T-helper 2 cell treated with Interferon-gamma antibody and Interleukin-4, amounts not matched to agents 100 ng/mL and 5 ng/mL, for 36 hours (primary cell): ENCODE measurements at regions not wholly inside any gene's neighbourhood (a gene's known extent, or its start where the extent isn't known, plus 50 kb on each side); places are given as distances from the start of the nearest gene placed in this dataset.

Experiments
- intact Hi-C: fragments of 100-400 bp; cut with micrococcal nuclease; formaldehyde crosslinking; loops from one replicate; pipeline ENCODE4 v1.15.1; 2023

DNA sequence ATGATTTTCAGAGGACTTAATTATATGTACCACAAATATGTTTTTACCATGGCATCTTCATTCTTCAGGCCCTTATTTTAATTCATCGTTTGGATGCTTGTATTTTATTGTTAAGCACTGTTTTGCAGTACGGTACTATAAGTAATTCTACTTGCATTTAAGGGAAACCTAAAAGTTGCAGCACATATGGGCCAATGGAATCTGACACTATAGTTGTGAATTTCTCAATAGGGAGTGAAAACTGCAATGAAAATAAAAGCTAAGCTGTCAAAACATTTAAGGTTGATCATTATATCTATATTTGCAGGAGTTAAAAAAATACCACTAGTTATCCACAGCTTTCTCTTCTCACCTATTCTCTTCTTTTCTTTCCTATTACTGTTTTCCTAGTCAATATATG lies 1071.8 kb downstream of the MAT2B start:
- intact Hi-C loops, result no loop called here

DNA sequence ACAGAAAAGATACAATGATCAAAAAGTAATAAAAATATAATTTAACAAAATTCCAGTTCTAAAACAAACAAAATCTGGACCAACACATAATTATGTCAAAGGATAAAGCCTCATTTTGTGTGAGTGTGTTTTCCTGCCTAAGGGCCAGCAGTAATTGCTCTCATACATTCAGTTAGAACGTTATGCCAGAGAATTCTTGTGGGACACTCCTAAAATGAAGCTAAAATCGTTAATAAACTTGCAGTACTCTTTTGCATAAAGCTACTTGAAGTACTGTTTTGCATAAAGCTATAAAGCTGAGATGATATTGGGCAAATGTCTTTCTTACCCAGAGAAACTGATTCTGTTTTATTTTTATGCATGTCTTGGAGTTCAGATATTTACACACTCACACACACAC lies 1072.3 kb downstream of the MAT2B start:
- intact Hi-C loops, result no loop called here

GRCh38 chr5:164578401-164578800 lies 1073.0 kb downstream of the MAT2B start:
- intact Hi-C loops, result no loop called here

DNA sequence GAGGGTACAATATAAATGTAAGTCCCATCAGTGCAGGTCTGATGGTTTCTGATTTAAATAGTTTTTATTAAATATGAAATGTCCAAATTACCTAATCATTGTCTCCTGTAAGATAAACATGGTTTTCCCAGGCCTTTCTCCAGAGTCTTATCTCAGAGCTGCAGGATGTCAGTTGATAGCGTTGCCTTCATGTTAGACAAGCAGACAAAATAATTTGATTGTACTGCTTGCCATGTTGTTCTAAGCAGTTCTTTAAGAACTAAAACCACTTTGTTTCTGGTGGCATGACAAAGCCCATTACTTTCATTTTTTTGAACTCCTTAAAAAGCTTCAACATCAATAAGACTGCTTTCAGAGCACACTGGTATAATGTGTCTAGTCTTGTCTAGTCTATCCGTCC lies 1073.5 kb downstream of the MAT2B start:
- intact Hi-C loops, result no loop called here

GRCh38 chr5:164580155-164580554 lies 1074.7 kb downstream of the MAT2B start:
- intact Hi-C loops, result no loop called here

- intact Hi-C loops, result no loop called here
Observed at GRCh38 chr5:164581889-164582288, 1076.5 kb downstream of the MAT2B start.

- intact Hi-C loops, result no loop called here
Observed at GRCh38 chr5:164593982-164594381, 1088.6 kb downstream of the MAT2B start.

GRCh38 chr5:164597293-164597900 lies 1092.0 kb downstream of the MAT2B start:
- intact Hi-C loops, result no loop called here

GRCh38 chr5:164600274-164600673 lies 1094.9 kb downstream of the MAT2B start:
- intact Hi-C loops, result no loop called here

DNA sequence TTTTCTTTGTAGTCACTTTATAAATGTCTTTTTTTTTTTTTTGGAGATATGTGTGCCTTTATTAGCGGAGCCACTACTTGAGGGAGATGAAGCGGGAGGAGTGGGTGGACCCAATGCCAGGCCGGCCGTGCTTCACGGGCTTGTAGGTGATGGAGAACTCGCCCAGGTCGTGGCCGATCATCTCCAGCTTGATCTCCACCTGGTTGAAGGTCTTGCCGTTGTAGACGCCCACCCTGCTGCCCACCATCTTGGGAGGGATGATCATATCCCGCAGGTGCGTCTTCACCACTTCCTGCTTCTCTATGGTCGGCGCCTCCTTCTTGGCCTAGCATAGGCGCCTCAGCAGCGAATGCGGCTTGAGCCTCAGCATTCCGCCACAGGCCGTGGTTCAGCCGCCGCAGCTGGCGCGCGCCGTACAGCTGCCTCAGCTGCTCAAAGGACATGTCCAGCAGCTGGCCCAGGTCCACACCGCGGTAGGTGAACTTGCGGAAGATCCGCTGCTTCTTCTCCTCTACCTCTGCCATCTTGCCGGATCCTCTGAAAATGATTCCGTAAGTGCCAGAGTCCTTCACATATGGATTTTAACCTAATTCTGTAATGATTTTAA lies 1095.6 kb downstream of the MAT2B start:
- intact Hi-C loops, result no loop called here

- intact Hi-C loops, result no loop called here
Observed at GRCh38 chr5:164608507-164608906, 1103.1 kb downstream of the MAT2B start.

GRCh38 chr5:164610374-164610773 lies 1105.0 kb downstream of the MAT2B start:
- intact Hi-C loops, result no loop called here

DNA sequence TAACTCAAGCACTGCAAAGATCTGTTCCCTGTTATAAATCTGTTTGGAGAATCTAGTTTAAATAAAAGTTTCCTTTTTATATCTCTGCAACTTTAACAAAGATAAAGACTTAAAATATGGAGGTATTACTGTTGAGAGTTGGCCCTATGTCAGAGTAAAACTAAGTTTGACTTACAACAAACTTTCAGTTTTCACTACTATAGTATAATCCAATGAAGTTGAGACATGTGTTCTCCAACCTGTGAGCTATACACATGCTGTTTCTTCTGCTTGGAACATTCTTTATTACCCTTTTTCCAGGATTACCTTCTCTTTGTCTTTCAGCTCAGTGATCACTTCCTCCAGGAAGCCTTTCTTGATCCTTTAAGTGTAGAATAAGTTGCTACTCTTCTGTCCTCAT lies 1109.3 kb downstream of the MAT2B start:
- intact Hi-C loops, result no loop called here

- intact Hi-C loops, result no loop called here
Observed at GRCh38 chr5:164617290-164617689, 1111.9 kb downstream of the MAT2B start.

DNA sequence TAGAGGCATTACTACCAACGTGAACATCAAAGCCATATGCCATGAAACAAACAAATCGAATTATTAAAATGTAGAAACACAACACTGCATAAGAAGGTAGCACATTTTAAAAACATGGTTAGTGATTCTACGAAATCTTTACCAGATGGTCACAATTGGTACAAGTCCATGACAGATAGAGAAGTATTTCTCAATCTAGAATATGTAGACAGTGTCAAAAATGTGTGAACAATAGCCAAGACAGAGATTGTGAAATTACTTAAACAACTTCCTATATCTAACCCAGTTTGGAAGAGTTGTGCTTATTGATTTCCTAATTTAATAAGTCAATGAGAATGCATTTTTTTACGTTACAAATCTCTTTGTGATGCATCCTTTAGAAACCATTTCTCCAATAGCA lies 1121.6 kb downstream of the MAT2B start:
- intact Hi-C loops, result no loop called here

DNA sequence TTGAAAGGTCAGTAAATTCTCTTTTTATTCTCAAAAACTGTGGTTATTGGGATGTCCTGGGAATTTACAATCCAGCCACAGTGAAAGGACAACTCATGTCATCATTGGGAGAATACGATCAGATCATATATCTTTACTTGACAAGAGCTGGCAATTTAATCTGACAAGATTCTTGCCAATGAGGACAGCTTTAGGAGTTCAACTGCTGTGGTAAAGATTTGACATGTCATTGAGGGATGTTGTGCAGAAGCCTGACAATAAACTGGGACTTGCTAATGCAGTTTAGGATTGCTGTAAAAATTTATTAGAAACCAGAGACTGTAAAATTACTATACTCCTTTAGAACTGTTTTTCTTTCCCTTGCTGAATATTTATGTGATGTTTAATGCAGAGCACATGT lies 1131.0 kb downstream of the MAT2B start:
- intact Hi-C loops, result no loop called here

DNA sequence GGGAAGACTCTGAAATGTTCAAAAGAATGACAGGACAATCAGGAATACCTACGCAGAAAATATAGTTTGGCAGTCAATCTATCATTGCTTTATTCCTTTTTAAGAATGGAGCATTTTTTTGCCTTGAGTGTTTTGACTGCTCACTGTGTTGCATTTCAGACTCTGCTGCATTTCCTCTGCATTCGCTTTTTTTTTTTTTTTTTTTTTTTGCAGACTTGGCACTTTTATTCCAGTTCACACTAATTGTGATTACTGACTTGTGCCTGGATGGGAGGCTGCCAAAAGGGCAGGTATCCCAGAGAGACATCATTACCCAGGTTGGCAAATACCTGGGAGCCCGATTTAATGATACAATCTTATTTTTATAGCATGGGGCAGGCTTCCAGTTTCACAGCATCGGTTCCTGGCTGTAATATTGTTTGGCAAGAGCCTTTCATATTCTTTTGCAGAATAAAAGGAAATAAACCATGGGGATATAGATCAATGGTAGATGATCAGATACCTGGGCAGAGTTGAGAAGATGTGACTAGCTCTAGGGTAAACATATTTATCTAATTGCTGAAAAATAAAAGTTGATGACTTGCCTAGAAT lies 1132.6 kb downstream of the MAT2B start:
- intact Hi-C loops, result no loop called here

DNA sequence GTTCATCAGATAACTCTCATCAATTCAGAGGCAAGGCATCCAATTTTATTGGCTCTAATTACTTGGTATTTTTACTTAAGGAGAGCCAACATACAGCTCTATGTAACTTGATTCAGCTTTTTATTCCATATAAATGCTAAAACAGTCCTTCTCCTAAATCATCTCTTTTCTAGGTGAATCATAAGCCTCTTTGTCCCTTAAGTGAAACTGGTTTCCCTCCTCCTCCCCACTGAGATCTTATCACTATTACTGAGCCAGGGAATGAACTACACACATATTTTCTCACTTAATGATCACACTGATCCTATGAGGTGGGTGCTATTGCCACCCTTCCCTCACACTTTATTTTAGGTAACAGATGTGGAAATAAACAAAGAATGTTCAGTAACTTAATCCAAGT lies 1143.8 kb downstream of the MAT2B start:
- intact Hi-C loops, result no loop called here

DNA sequence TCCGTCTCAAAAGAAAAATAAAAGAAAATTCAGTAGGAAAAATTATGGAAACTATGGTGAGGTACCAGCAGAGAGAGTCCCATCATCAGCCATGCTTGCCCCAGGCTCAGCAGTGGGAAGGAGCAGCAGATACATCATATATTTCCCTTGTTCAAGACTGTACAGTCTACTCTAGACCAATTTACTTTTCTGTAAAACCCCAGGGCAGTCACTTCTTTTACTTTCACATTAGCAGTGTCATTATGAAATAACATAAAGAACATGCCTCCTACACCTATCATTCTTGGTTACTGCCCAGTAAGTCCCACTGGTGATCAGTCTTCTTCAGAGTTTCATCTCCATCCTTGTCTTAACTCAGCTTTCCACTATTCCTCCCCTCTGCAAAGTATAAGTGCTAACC lies 1145.0 kb downstream of the MAT2B start:
- intact Hi-C loops, result no loop called here

DNA sequence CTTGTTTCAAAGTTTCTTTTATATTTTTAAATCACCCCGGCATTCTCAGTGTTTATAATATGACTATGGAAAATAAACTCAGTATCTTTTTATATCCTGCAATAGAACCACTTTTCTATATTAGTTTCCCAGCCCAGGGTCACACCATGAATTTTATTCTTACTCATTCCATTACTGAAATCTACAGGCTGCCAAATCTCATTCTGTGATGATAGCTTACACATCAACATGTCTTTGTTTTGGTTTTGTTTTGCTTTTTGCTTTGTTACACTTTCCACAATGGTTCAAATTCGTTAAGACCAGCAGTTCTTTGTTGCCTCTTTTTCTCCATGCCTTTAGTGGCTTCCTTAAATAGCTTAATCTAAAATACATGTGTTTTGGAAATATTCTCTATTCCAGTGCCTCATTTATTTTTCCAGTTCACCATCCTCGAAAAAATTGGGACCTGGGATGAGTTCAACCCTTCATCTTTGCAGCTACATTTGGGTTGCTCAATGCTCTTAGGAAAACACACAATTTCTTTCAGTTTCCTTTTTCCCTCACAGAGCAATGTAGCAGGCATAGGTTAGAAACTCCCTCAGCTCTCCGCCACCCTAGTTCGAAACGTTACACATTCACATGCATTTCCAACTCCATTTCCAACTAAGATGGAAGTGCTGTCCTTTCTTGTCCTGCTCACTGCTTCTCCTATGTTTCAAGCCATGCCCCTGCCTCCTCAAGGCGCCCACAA lies 1146.3 kb downstream of the MAT2B start:
- intact Hi-C loops, result no loop called here

- intact Hi-C loops, result no loop called here
Observed at GRCh38 chr5:164652276-164652660, 1146.8 kb downstream of the MAT2B start.

DNA sequence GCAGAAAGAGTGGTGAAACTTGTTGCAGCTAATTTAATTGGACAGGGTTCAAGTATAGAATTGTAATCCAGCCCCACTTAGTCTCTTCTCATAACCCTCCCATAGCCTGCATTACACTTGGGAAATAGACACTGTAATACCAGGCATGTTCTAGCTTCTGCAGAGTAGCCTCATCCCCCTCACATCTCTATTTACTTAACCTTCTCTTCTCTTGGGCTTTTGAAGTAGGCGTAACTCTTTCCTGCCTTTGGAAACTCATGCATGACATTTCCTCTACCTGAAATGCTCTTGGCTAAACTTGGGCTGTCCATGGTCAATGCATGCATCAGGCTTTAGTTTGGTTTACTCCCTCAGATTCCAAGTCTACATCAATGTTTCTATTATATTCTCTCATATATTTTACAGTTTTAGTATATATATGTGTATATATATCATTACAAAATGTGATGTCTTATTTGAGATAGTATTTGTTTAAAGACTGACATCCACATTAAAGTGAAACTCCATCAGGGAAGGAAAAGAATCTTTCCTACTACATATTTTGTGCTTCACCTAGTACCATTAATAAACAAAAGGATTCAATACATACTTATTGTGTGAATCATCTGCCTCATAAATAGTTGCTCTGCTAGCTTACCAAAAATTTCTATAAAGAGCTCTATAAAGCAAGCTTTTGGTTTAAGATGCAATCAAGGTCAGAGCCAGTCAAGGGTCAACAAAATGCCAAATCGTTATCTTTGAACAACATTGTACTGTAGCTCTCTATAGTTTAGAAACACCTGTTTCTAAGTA lies 1158.0 kb downstream of the MAT2B start:
- intact Hi-C loops, result no loop called here
